Left ventricle myocardium inferior (tissue), 1 donor: ENCODE measurements at regions not wholly inside any gene's neighbourhood (a gene's known extent, or its start where the extent isn't known, plus 50 kb on each side); places are given as distances from the start of the nearest gene placed in this dataset.

Source experiments
- DNase-seq: peaks from one replicate; pipeline ENCODE4 v3.0.0-alpha.2; 2020
- H3K27ac ChIP-seq: fragments of 200-600 bp; replicated peaks from 2 replicates; pipeline ENCODE4 v1.8.0; 2021
- H3K27me3 ChIP-seq: fragments of 200-600 bp; 2 replicates; pipeline ENCODE4 v1.8.0; 2021; ENCODE audit warnings: low read depth
- H3K36me3 ChIP-seq: fragments of 200-600 bp; 2 replicates; pipeline ENCODE4 v1.8.0; 2021
- H3K4me1 ChIP-seq: fragments of 200-600 bp; 2 replicates; pipeline ENCODE4 v1.8.0; 2021
- H3K4me3 ChIP-seq: fragments of 200-600 bp; 2 replicates; pipeline ENCODE4 v1.8.0; 2021; ENCODE audit warnings: mild to moderate bottlenecking, moderate library complexity
- H3K9me3 ChIP-seq: fragments of 200-600 bp; replicated peaks from 2 replicates; pipeline ENCODE4 v1.8.0; 2021
- CTCF ChIP-seq: fragments of 200-600 bp; IDR thresholded peaks from 2 replicates; pipeline ENCODE4 v1.8.0; 2021; ENCODE audit warnings: antibody characterized with exemption, mild to moderate bottlenecking, borderline replicate concordance
- intact Hi-C: fragments of 100-400 bp; cut with micrococcal nuclease; formaldehyde crosslinking; loops from one replicate; pipeline ENCODE4 v1.11.0; 2022
- donor health status: DM: no; HTN: yes; CAD: no; lungs with severe emphysema.

- no peak overlapping the region for H3K4me3 ChIP-seq
- H3K27me3 ChIP-seq = no peaks in the 10 kb centered on the region
- TF ChIP-seq CTCF = no peak
- intact Hi-C loops = no loop called here
- no peak overlapping the region for H3K27ac ChIP-seq
- peaks cover 4% of the 10 kb centered on the region for H3K4me1 ChIP-seq
- H3K36me3 ChIP-seq = no peaks in the 10 kb centered on the region
- no peak for DNase-seq
- no peaks in the 10 kb centered on the region for H3K9me3 ChIP-seq
Measured at GRCh38 chr10:10517866-10518265, 499.8 kb upstream of the CELF2 start.

- H3K27me3 ChIP-seq = no peaks in the 10 kb centered on the region
- intact Hi-C loops = no loop called here
- peaks cover 4% of the 10 kb centered on the region for H3K4me1 ChIP-seq
- H3K36me3 ChIP-seq = no peaks in the 10 kb centered on the region
- H3K27ac ChIP-seq = no peak overlapping the region
- no peak for TF ChIP-seq CTCF
- H3K4me3 ChIP-seq = no peak overlapping the region
- H3K9me3 ChIP-seq = no peaks in the 10 kb centered on the region
- no peak for DNase-seq
Measured at GRCh38 chr10:10519674-10520073, 498.0 kb upstream of the CELF2 start.

- H3K36me3 ChIP-seq = no peaks in the 10 kb centered on the region
- no peak for TF ChIP-seq CTCF
- peaks cover 4% of the 10 kb centered on the region for H3K4me1 ChIP-seq
- no peaks in the 10 kb centered on the region for H3K27me3 ChIP-seq
- H3K9me3 ChIP-seq = no peaks in the 10 kb centered on the region
- no peak overlapping the region for H3K4me3 ChIP-seq
- H3K27ac ChIP-seq = no peak overlapping the region
- intact Hi-C loops = no loop called here
- no peak for DNase-seq
Measured at GRCh38 chr10:10520491-10521385, 496.9 kb upstream of the CELF2 start.

GRCh38 chr10:10526846-10527245, 490.8 kb upstream of the CELF2 start:
- Histone ChIP-seq H3K9me3 (no peaks in the 10 kb centered on the region), H3K27ac (no peak overlapping the region), H3K4me1 (no peaks in the 10 kb centered on the region), H3K36me3 (no peaks in the 10 kb centered on the region), H3K4me3 (no peak overlapping the region), H3K27me3 (no peaks in the 10 kb centered on the region)
- TF ChIP-seq CTCF = no peak
- DNase-seq = no peak
- intact Hi-C loops = no loop called here

- DNase-seq = no peak
Measured at GRCh38 chr10:10527861-10528562, 489.7 kb upstream of the CELF2 start.

More at GRCh38 chr10:10527861-10528562, 489.7 kb upstream of the CELF2 start:
- intact Hi-C loops = no loop called here
- no peak for TF ChIP-seq CTCF
- no peaks in the 10 kb centered on the region for H3K4me1 ChIP-seq
- H3K4me3 ChIP-seq = no peak overlapping the region
- no peaks in the 10 kb centered on the region for H3K27me3 ChIP-seq
- no peak overlapping the region for H3K27ac ChIP-seq
- H3K9me3 ChIP-seq = no peaks in the 10 kb centered on the region
- no peaks in the 10 kb centered on the region for H3K36me3 ChIP-seq
